Fibroblast of lung (primary cell): ENCODE measurements at regions not wholly inside any gene's neighbourhood (a gene's known extent, or its start where the extent isn't known, plus 50 kb on each side); places are given as distances from the start of the nearest gene placed in this dataset.
A peak's percentile ranks its signal among the peaks of the same experiment; 100 is the strongest.

ENCODE experiments used
- DNase-seq, 2 donors: peaks; one replicate each; pipeline versions ENCODE4 v3.0.0 to v3.0.0-alpha.2; 2010; ENCODE audit warnings: low read depth in 2 of 2
- H2AFZ ChIP-seq: 2 replicates; pipeline ENCODE4 v1.5.1; 2012; ENCODE audit warnings: low read length, control low read depth, inconsistent platforms
- H3K27ac ChIP-seq: 2 replicates; pipeline ENCODE4 v1.5.1; 2011; ENCODE audit warnings: low read length, control low read depth; ENCODE audit not compliant: insufficient read depth
- H3K27me3 ChIP-seq: 2 replicates; pipeline ENCODE4 v1.5.1; 2011; ENCODE audit warnings: mild to moderate bottlenecking, low read length; ENCODE audit not compliant: control insufficient read depth, insufficient read depth
- H3K36me3 ChIP-seq: 2 replicates; pipeline ENCODE4 v1.5.1; 2011; ENCODE audit warnings: low read length; ENCODE audit not compliant: control insufficient read depth, insufficient read depth
- H3K4me1 ChIP-seq: 2 replicates; pipeline ENCODE4 v1.5.1; 2011; ENCODE audit warnings: low read length; ENCODE audit not compliant: control insufficient read depth, insufficient read depth; ENCODE audit errors: extremely low read depth
- H3K4me2 ChIP-seq: 2 replicates; pipeline ENCODE4 v1.5.1; 2011; ENCODE audit warnings: low read length, control low read depth; ENCODE audit not compliant: insufficient read depth; ENCODE audit errors: extremely low read depth
- H3K4me3 ChIP-seq, 4 experiments: fragments of 200-600 bp in 1 of 4; sonication (generic) in 1 of 4; replicated peaks in 1 of 4; 2 replicates each; pipeline ENCODE4 v1.5.1; 2011 to 2016; ENCODE audit warnings: low read length in 4 of 4, low read depth in 3 of 4, mild to moderate bottlenecking in 3 of 4, control low read depth in 2 of 4, inconsistent platforms in 1 of 4, mixed read lengths in 1 of 4; ENCODE audit not compliant: insufficient read depth in 1 of 4; ENCODE audit errors: control extremely low read depth in 1 of 4
- H3K79me2 ChIP-seq: 2 replicates; pipeline ENCODE4 v1.5.1; 2012; ENCODE audit warnings: mild to moderate bottlenecking, low read length, inconsistent platforms; ENCODE audit not compliant: control insufficient read depth, insufficient read depth
- H3K9ac ChIP-seq: 2 replicates; pipeline ENCODE4 v1.5.1; 2011; ENCODE audit warnings: mild to moderate bottlenecking, low read length, control low read depth; ENCODE audit not compliant: insufficient read depth
- H3K9me3 ChIP-seq: 2 replicates; pipeline ENCODE4 v1.5.1; 2012; ENCODE audit warnings: low read depth, low read length; ENCODE audit not compliant: control insufficient read depth, insufficient read depth
- H4K20me1 ChIP-seq: 2 replicates; pipeline ENCODE4 v1.5.1; 2011; ENCODE audit warnings: low read length; ENCODE audit not compliant: control insufficient read depth, insufficient read depth; ENCODE audit errors: extremely low read depth
- EZH2 ChIP-seq: IDR thresholded peaks from 2 replicates; pipeline ENCODE4 v1.5.1; 2012; ENCODE audit warnings: low read length, control low read depth, mild to moderate bottlenecking; ENCODE audit errors: missing control alignments
- TF ChIP-seq, protein P1 (sequence below), 2 donors: IDR thresholded peaks in 1 of 2; conservative IDR thresholded peaks in 1 of 2; 1 replicate in 1 of 2; 2 replicates in 1 of 2; pipeline ENCODE4 v1.5.1; 2011 to 2012; ENCODE audit warnings: low read length in 2 of 2, control low read depth in 1 of 2, inconsistent platforms in 1 of 2, low read depth in 1 of 2, mild to moderate bottlenecking in 1 of 2

DNA sequence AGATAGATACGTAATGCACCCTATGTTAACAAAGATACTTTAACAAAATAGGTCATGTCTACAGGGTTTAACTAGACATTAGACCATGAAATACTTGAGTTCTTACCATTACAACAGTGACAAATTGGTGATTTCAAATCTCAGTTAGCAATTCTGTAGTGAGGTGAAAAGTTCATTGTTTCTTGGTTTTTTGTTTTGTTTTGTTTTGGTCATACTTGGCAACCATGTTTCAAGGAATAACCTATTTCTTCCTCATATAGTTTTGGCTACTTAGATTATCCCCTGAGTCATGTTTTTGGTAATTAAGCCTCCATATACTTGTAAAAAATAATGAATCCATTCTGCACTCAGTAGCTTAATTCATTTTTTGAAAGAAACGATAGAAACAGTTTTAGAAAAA, 1200.4 kb downstream of the DIAPH3 start:
- TF ChIP-seq, protein P1, sequence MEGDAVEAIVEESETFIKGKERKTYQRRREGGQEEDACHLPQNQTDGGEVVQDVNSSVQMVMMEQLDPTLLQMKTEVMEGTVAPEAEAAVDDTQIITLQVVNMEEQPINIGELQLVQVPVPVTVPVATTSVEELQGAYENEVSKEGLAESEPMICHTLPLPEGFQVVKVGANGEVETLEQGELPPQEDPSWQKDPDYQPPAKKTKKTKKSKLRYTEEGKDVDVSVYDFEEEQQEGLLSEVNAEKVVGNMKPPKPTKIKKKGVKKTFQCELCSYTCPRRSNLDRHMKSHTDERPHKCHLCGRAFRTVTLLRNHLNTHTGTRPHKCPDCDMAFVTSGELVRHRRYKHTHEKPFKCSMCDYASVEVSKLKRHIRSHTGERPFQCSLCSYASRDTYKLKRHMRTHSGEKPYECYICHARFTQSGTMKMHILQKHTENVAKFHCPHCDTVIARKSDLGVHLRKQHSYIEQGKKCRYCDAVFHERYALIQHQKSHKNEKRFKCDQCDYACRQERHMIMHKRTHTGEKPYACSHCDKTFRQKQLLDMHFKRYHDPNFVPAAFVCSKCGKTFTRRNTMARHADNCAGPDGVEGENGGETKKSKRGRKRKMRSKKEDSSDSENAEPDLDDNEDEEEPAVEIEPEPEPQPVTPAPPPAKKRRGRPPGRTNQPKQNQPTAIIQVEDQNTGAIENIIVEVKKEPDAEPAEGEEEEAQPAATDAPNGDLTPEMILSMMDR (conservative IDR thresholded peaks at IDR 0.05 in 1 of 2, IDR thresholded peaks at IDR 0.05 in 1 of 2; ENCODE audit: low read depth in 1 of 2, low read length in 2 of 2): no peak
- TF ChIP-seq EZH2: no peak
- DNase-seq: peak in 1 of 2 donors; percentile 61
- no peak overlapping the region for H3K4me2 ChIP-seq
- H3K9ac ChIP-seq: no peak overlapping the region
- H3K4me1 ChIP-seq: no peaks in the 10 kb centered on the region
- H3K79me2 ChIP-seq: no peaks in the 10 kb centered on the region
- H3K27me3 ChIP-seq: no peaks in the 10 kb centered on the region
- no peak overlapping the region for H3K4me3 ChIP-seq
- no peak overlapping the region for H2AFZ ChIP-seq
- H4K20me1 ChIP-seq: no peaks in the 10 kb centered on the region
- H3K9me3 ChIP-seq: no peaks in the 10 kb centered on the region
- no peaks in the 10 kb centered on the region for H3K36me3 ChIP-seq
- no peak overlapping the region for H3K27ac ChIP-seq

DNA sequence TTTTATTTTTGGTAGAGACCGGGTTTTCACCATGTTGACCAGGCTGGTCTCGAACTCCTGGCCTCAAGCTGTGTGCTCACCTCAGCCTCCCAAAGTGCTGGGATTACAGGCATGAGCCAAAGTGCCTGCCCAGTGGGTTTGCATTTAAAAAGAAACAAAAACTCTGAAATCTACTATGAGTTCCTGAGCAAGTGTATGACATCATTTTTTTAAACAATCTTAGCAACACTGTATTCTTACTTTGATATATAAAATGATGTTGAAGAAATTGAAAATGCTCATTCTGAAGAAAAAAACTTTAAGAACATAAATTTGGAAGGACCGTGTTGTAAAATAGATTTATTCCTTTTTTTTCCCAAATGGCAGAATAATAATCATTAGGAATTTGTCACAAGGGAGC, 1199.7 kb downstream of the DIAPH3 start:
- Histone ChIP-seq H3K27me3 (no peaks in the 10 kb centered on the region), H3K79me2 (no peaks in the 10 kb centered on the region), H3K4me3 (no peak overlapping the region), H3K36me3 (no peaks in the 10 kb centered on the region), H3K27ac (no peak overlapping the region), H3K9me3 (no peaks in the 10 kb centered on the region), H3K4me2 (no peak overlapping the region), H3K4me1 (no peaks in the 10 kb centered on the region), H3K9ac (no peak overlapping the region), H4K20me1 (no peaks in the 10 kb centered on the region), H2AFZ (no peak overlapping the region)
- DNase-seq: no peak
- TF ChIP-seq, protein P1 (conservative IDR thresholded peaks at IDR 0.05 in 1 of 2, IDR thresholded peaks at IDR 0.05 in 1 of 2; ENCODE audit: low read depth in 1 of 2, low read length in 2 of 2): no peak
- TF ChIP-seq EZH2: no peak

DNA sequence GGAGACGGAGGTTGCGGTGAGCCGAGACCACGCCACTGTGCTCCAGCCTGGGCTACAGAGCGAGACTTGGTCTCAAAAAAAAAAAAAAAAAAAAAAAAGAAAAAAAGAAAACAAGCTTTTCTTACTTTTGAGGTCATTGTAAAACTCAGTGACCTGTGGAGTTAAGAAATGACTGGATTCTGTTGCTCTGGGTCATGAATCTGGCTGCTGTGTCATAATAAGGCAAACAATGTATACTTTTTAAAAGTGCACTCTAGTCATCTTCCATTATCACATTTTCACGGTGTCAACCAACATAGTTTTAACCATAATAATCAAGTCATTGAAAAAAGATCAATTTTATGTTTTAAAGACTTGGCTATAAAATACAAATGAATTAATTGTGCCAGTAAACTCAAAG, 1186.6 kb downstream of the DIAPH3 start:
- no peak overlapping the region for H3K4me3 ChIP-seq
- no peaks in the 10 kb centered on the region for H3K79me2 ChIP-seq
- H3K27ac ChIP-seq: no peak overlapping the region
- no peaks in the 10 kb centered on the region for H3K4me1 ChIP-seq
- TF ChIP-seq EZH2: no peak
- TF ChIP-seq, protein P1 (conservative IDR thresholded peaks at IDR 0.05 in 1 of 2, IDR thresholded peaks at IDR 0.05 in 1 of 2; ENCODE audit: low read depth in 1 of 2, low read length in 2 of 2): no peak
- no peak overlapping the region for H3K9ac ChIP-seq
- DNase-seq: no peak
- H3K4me2 ChIP-seq: no peak overlapping the region
- no peak overlapping the region for H2AFZ ChIP-seq
- no peaks in the 10 kb centered on the region for H3K9me3 ChIP-seq
- no peaks in the 10 kb centered on the region for H3K27me3 ChIP-seq
- H3K36me3 ChIP-seq: no peaks in the 10 kb centered on the region
- no peaks in the 10 kb centered on the region for H4K20me1 ChIP-seq
